ENCODE measurements at regions not wholly inside any gene's neighbourhood (a gene's known extent, or its start where the extent isn't known, plus 50 kb on each side); places are given as distances from the start of the nearest gene placed in this dataset.

DNA sequence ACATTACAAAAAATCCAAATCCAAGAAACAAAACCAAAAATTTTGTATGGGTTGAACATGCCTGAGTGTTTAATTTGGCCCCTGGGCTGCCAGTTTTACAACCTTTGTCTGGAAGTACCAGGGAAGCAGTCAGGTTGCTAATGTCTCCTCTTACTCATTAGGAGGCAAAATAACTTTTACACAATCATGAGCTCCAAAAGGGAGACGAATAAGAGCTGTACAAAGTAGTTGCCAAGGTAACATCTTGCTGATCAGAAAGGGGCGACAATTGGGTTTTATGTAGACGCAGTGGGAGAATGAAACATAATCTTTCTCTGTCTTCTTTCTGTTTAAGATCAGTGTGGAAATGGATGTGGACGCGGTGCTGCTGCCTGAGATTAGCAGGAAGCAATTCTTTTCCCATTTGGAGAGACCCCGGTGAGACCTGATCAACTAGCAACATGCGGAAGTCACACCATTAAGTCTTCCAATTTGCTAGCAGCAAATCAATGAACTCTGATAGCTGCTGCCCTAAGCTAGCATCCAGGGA is 90.7 kb upstream of the IGFBP7 start:
- TF ChIP-seq, protein P1, sequence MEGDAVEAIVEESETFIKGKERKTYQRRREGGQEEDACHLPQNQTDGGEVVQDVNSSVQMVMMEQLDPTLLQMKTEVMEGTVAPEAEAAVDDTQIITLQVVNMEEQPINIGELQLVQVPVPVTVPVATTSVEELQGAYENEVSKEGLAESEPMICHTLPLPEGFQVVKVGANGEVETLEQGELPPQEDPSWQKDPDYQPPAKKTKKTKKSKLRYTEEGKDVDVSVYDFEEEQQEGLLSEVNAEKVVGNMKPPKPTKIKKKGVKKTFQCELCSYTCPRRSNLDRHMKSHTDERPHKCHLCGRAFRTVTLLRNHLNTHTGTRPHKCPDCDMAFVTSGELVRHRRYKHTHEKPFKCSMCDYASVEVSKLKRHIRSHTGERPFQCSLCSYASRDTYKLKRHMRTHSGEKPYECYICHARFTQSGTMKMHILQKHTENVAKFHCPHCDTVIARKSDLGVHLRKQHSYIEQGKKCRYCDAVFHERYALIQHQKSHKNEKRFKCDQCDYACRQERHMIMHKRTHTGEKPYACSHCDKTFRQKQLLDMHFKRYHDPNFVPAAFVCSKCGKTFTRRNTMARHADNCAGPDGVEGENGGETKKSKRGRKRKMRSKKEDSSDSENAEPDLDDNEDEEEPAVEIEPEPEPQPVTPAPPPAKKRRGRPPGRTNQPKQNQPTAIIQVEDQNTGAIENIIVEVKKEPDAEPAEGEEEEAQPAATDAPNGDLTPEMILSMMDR (conservative IDR thresholded peaks at IDR 0.05; ENCODE audit: low read depth, low read length): no peak
- no peak for DNase-seq (ENCODE audit: low read depth)

DNA sequence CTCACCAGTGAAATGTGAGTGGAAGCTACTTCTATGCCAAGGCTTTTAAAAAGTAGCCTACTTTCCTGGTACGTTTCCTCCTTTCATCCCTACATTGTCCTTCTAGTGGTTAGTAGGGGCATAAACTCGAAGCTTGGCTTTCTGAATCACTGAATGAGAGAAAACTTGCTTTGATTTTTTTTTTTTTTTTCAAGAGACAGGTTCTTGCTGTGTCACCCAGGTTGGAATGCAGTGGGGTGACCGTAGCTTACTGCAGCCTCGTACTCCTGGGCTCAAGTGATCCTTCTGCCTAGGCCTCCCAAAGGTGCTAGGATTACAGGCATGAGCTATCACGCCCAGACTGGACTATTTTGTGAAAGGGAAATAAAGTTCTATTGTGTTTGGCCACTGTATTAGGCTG is 89.1 kb upstream of the IGFBP7 start:
- TF ChIP-seq, protein P1 (conservative IDR thresholded peaks at IDR 0.05; ENCODE audit: low read depth, low read length): no peak
- DNase-seq (ENCODE audit: low read depth): no peak

More for the DNA sequence above, 90.7 kb upstream of the IGFBP7 start:
- no peak overlapping the region for H3K4me3 ChIP-seq (ENCODE audit: low read depth, low read length)

DNA sequence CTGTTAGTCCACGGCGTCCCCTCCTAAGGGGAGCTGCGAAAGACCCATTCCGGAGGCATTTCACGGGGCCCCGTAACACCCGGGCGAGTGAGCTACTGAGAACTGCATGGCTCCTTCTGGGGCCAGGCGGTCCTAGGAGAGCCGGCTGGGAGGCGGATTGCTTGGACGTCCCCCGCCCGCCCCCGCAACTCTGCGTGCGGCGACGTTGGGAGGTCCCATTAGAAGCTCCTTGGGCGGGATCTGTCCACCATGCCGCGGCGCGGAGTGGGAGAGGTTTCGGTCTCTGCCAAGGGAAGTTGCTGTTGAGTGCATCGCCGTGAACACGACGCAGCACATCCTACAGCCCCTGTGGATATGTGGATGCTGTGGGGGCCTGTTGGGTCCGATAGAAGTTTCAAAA is 85.4 kb upstream of the IGFBP7 start:
- no peak overlapping the region for H3K4me3 ChIP-seq (ENCODE audit: low read depth, low read length)
- DNase-seq (ENCODE audit: low read depth): no peak
- TF ChIP-seq, protein P1 (conservative IDR thresholded peaks at IDR 0.05; ENCODE audit: low read depth, low read length): no peak

More for the DNA sequence above, 89.1 kb upstream of the IGFBP7 start:
- H3K4me3 ChIP-seq (ENCODE audit: low read depth, low read length): no peak overlapping the region

- DNase-seq (ENCODE audit: low read depth): no peak
- H3K4me3 ChIP-seq (ENCODE audit: low read depth, low read length): no peak overlapping the region
- TF ChIP-seq, protein P1 (conservative IDR thresholded peaks at IDR 0.05; ENCODE audit: low read depth, low read length): peak; percentile 8
Observed at GRCh38 chr4:57194068-57194611, 84.0 kb upstream of the IGFBP7 start.

DNA sequence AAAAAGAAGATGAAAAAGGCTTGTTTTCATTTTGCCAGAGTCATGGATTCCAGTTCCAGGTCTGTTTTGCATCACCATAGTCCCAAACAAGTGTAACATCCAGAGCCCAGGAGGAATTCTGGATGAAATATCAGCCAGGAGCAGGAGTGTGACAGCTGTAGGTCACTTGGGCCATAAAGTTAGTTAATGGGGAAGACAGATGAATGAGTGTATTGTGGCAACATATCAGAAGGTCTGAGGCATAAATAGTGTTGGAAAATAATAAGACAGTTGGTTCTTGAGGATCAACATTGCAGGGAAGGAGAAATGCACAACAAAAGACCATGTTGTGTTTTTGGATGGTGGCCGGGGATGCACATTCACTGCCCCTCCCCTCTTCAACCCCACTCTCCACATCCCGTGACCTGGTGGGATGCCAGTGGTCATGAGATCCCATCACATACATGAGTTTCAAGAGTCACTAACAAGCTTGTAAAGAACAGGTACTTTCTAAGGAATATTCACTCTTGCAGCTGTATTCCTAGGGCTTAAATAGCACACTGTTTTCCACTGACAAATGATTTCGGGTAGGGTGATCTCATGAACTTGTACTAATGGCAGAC is 83.1 kb upstream of the IGFBP7 start:
- H3K4me3 ChIP-seq (ENCODE audit: low read depth, low read length): no peak overlapping the region
- TF ChIP-seq, protein P1 (conservative IDR thresholded peaks at IDR 0.05; ENCODE audit: low read depth, low read length): no peak
- DNase-seq (ENCODE audit: low read depth): no peak

DNA sequence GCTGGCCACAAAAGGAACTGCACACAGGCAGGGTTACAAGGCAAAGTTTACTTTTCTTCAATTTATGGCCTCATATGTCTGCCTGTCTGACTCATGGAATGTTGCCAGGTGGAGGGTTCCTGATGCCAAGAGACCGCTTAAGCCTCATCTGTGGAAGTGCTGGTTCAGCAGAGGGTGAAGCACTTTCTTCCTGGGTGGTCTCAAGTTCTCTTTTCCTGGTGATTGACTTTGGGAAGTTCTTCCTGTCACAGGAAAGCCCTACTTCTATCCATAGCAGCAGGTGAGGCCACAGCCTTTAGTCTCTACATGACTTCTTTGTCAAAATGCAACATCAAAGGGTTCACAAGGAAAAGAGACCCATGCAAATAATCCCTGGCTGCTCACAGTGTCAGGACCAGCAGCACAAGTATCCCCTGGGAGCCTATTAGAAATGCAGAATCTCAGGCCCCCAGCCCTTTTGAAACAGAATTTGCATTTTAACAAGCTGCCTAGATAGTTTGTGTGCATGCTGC is 81.4 kb upstream of the IGFBP7 start:
- DNase-seq (ENCODE audit: low read depth): no peak
- H3K4me3 ChIP-seq (ENCODE audit: low read depth, low read length): no peak overlapping the region
- TF ChIP-seq, protein P1 (conservative IDR thresholded peaks at IDR 0.05; ENCODE audit: low read depth, low read length): no peak
